Endometrial microvascular endothelial cells (primary cell): ENCODE measurements at regions not wholly inside any gene's neighbourhood (a gene's known extent, or its start where the extent isn't known, plus 50 kb on each side); places are given as distances from the start of the nearest gene placed in this dataset.
"Not testable (repeated sequence)": the region's sequence is repeated elsewhere in the genome, so short reads cannot be mapped to it uniquely, and the experiment has no call there.

Source experiments
- in situ Hi-C: cut with HindIII; loops from 2 replicates; pipeline ENCODE4 v1.10.0; 2017; ENCODE audit warnings: low sequenced_read_pairs, low pct_unique_long_range_greater_than_20kb; ENCODE audit errors: inconsistent ontology term

GRCh38 chr17:77329741-77330531 lies 189.2 kb downstream of the SEC14L1 start:
- in situ Hi-C loops: no loop called here

DNA sequence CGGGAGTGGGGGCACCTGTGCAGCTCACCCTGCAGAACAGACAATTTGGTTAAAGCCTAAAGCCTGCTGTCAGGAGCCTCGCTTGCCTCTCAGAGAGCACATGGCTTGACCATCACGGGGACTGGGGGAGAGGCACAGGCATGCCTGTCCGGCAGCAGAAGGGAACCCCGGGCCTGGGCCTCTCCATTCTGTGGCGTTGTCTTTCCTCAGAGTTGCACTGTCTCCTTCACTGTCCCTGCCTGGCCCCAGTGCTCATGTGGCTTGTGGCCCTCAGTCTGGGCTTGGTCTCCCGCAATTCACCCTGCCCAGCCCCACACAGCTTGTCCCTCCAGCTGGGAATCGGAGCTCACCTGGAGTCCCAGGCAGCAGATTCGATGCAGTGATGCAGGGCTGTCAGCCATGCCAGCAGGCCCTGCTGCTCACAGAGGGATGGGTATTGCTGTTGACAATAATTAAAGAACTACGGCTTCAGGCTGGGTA lies 189.9 kb downstream of the SEC14L1 start:
- in situ Hi-C loops: no loop called here

DNA sequence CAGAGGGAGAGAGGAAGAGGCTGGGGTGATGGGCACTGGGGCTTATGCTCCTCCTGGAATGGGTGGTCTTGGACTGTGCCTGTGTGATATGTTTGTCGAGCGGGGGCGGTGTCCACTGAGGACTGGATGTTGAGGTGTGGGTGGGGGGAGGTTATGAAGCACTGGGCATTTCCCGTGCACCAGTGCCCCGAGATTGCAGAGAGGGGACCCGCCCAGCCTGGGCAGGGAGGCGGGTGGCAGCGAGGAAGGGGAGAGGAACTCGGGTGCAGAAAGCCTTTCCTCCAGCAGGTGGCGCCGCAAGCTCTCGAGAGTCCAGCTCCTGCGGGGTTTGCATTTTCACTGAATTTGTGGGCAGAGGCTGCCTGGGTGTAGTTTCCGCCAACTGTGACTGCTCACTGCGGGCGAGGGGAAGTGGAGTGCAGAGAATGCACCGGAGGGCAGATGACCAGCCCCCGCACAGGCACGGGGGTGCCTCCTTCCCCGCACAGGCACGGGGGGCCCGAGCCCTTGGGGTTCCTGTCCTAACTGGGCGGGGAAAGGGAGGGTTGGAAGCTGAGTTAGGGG lies 190.6 kb downstream of the SEC14L1 start:
- in situ Hi-C loops: no loop called here

GRCh38 chr17:77332034-77332971 lies 191.5 kb downstream of the SEC14L1 start:
- in situ Hi-C loops: no loop called here

- in situ Hi-C loops: no loop called here
These were observed 192.4 kb downstream of the SEC14L1 start for GRCh38 chr17:77332981-77333685.

- in situ Hi-C loops: no loop called here
These were observed 196.4 kb downstream of the SEC14L1 start for GRCh38 chr17:77337150-77337549.

- in situ Hi-C loops: no loop called here
These were observed 200.3 kb downstream of the SEC14L1 start for GRCh38 chr17:77341069-77341541.

- in situ Hi-C loops: not testable (repeated sequence)
These were observed 201.9 kb downstream of the SEC14L1 start for GRCh38 chr17:77342656-77342990.

DNA sequence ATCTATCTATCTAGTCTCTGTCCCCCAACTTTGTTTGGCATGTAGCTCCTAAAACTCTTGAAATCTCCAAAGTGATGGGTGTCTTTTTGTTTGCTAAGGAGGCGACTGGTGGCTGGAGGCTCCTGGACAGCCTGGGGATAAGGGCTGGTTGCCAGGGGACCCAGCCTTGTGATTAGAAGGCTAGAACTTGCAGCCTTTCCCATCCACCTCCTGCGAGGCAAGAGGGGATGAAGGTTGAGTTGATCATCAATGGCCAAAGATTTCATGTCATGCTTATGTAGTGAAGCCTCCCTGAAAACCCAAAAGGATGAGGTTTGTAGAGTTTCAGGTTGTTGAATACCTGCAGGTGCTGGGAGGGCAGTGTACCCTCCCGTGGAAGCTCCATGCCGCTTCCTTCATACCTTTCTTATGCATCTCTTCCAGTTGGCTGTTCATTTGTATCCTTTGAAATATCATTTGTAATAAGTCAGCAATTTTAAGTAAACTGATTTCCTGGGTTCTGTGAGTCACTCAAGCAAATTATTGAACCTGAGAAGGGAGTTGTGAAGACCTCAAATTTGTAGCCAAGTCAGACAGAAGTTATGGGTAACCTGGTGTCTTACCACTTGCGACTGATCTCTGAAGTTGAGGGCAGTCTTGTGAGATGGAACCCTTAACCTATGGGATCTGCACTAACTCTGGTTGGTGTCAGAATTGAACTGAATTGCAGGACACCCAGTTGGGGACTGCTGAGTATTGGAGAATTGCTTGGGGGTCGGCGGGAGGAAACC lies 202.4 kb downstream of the SEC14L1 start:
- in situ Hi-C loops: no loop called here

DNA sequence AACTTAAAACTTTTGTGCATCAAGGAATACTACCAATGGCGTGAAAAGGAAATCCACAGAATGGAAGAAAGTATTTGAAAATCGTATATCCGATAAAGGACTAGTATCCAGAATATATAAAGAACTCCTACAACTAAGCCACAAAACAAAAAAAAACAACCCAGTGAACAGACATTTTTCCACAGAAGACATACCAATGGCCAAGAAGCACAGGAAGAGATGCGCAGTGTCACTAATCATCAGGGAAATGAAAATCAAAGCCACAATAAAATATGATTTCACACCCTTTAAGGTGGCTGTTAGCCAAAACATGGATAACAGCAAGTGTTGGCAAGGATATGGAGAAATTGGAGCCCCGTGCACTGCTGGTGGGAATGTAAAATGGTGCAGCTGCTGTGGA lies 203.3 kb downstream of the SEC14L1 start:
- in situ Hi-C loops: no loop called here

DNA sequence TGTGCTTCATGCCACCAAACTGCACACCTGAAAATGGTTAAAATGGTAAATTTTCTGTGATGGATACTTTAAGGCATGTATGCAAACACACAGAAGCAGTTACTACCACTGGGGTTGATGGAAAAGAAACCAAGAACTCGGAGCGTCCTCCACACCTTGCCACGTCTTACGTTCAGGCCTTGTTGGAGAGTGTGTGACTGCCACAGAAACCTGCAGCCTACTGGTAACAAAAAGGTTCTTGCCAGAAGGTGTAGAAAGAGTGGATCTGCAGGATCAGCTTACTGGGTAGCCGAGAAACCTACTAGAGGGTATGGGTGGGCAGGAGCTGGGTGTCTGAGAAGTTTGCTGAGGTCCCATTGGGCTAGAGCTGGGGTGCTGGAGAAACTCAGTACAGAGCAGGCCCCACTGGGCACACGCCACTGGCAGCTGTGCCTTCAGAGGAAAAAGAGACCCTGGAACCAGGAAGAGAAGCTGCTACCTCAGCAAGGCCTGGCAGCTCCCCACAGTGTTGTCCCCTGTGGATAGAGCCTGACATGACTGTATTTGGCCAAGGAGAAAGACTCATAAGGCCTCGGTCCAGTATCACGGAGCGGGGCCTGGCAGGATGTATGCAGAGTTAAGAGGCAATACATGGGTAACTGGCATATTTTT lies 204.6 kb downstream of the SEC14L1 start:
- in situ Hi-C loops: no loop called here

GRCh38 chr17:77346765-77347164 lies 206.0 kb downstream of the SEC14L1 start:
- in situ Hi-C loops: no loop called here

GRCh38 chr17:77347544-77347943 lies 206.8 kb downstream of the SEC14L1 start:
- in situ Hi-C loops: no loop called here

- in situ Hi-C loops: no loop called here
These were observed 209.4 kb downstream of the SEC14L1 start for GRCh38 chr17:77349976-77350830.

DNA sequence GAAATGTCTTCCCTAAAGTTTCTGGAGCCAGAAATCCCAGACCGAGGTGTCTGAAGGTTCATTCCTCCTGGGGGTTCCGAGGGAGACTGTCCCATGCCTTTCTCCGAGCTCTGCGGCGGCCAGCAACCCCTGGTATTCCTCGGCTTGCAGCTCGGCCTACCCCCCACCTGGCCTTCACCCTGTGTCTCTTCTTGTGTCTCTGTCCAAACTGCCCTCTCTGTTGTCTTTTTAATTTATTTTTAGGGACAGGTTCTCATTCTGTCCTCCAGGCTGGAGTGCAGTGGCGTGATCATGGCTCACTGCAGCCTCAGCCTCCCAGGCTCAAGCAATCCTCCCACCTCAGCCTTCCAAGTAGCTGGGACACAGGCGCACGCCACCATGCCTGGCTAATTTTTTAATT lies 211.7 kb downstream of the SEC14L1 start:
- in situ Hi-C loops: no loop called here

DNA sequence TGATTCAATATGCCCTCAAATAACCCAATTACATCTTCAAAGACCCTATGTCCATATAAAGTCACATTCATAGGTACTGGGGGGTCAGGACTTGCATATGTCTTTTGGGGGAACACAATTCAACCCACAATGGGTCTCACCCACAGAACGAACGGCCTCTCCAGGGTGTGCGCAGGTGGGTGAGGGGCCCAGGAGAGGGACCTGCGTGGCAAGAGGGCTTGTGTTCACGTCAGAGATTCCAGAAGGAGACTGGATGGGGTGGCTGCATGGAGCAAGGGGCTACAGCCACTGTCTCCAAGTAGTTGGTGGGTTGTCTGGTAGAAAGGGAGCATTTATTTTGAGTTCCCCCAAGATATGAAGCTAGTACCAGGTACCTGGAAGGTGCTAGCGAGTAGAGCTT lies 212.2 kb downstream of the SEC14L1 start:
- in situ Hi-C loops: no loop called here
